HG03280 (cell line): ENCODE measurements at regions not wholly inside any gene's neighbourhood (a gene's known extent, or its start where the extent isn't known, plus 50 kb on each side); places are given as distances from the start of the nearest gene placed in this dataset.
"Not testable (repeated sequence)": the region's sequence is repeated elsewhere in the genome, so short reads cannot be mapped to it uniquely, and the experiment has no call there.

ENCODE experiments used
- ATAC-seq: cut with Tn5 transposase; IDR thresholded peaks from one replicate; pipeline ENCODE4 v1.9.1; 2021; ENCODE audit warnings: mild to moderate bottlenecking, moderate library complexity; ENCODE audit not compliant: unreplicated experiment

DNA sequence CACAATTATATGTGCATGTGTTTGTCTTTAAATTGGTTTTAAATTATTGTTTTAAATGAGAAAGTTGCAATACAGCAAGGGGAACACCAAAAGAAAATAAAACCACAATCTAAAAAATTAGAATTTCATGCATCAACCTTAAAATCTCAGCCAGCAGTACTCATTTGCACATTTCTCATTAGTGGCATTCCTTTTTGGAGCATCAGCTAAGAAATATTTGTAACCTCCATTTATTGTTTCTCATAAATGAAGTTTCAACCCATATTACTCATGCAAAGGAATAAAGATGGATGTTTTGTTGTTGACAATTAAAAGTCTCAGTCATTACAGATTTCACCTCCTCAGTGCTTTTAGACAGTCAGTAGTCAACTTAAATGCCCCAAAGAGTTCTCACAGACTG lies 160.1 kb downstream of the TBX15 start:
- ATAC-seq: no peak

DNA sequence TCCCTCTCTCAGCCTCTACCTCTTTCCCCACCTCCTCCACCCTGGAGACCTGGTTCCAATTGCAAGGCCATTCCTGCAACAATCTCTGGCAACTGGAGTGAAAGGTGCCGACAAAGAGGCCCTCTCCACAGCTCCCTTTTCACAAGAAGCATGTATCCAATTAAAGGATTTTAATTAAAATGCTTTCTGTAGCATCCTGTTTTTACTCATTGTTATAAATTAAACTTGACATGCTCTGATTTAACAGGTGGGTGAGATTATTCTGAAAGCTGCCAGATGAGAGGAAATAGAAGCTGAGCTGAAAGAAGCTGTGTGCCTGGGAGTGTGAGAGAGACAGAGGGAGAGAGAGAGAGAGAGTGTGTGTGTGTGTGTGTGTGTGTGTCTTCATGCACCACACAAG lies 160.5 kb downstream of the TBX15 start:
- no peak for ATAC-seq

- ATAC-seq: no peak
Observed at GRCh38 chr1:118827207-118827606, 160.9 kb downstream of the TBX15 start.

DNA sequence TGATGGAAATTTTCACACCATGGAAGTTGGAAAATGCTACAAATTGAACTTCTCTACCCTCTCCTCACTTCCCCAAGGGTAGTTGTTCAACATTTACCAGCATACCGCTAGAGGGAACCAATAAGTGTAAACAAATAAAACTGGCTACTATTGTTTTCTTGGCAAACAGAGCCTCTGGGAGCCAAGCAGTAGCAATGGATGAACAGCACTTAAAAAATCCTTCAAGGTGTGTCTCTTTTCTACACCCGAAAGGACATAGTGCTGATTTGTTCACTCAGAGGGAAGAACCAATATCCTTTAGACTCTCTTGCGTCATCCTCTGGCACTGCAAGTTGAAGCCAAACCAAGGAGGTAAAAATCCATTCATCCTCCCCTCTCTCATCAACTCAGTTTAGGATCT lies 161.5 kb downstream of the TBX15 start:
- ATAC-seq: no peak

DNA sequence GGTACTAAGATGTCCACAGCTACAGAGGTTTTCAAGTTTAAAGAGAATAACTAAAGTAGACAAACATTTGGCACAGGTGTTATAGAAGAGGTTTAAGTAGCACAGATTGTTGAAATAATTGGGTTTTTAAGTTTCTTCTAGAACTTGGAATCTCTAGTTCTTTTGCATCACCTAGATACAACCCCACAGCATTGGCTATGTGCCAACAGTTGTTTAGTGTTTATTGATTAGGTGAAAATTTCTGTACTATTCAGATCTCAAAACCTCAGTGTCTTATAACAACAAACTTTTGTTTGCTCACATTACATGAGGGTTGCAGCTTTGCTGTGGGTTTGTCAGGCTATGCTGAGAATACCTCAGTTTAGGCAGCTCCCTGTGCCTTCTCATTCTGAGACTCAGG lies 162.5 kb downstream of the TBX15 start:
- ATAC-seq: no peak

GRCh38 chr1:118821801-118822200 lies 166.3 kb downstream of the TBX15 start:
- ATAC-seq: no peak

DNA sequence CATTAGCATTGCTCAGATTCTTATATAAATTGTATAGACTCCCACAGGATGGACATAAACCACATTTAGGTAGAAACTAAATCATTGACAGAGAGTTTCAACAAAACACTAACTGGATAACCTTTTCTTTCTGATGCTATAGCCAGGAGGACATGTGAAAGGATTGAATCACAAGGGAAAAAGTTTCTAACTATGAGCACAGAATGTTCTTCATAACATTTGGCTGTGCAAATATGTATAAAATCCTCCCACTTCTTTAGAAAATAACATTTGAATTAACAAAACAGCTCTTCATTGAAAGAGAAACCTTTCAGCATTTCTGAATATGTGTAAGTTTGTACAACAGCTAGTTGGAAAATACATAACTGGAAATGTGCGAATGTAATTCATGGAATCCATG lies 167.3 kb downstream of the TBX15 start:
- ATAC-seq: no peak

GRCh38 chr1:118815909-118816308 lies 172.2 kb downstream of the TBX15 start:
- no peak for ATAC-seq

- no peak for ATAC-seq
Observed at GRCh38 chr1:118812555-118812954, 175.6 kb downstream of the TBX15 start.

DNA sequence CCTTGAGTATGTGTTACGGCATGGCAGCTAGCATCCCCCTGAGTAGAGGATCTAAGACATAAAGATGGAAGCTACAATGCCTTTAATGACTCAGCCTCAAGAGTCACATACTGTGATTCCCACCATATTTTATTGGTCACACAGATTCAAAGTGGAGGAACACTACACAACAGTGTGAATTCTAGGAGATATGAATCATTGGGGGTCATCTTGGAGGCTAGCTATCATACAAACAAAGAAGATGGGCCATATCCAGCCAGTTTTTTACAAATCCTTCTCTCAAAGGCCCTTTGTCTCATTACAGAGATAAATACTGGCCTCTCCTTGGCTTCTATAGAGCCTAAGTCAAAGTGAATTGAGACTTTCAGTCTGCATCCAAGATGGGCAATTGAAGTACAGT lies 177.0 kb downstream of the TBX15 start:
- no peak for ATAC-seq

GRCh38 chr1:118809586-118809985 lies 178.6 kb downstream of the TBX15 start:
- no peak for ATAC-seq

DNA sequence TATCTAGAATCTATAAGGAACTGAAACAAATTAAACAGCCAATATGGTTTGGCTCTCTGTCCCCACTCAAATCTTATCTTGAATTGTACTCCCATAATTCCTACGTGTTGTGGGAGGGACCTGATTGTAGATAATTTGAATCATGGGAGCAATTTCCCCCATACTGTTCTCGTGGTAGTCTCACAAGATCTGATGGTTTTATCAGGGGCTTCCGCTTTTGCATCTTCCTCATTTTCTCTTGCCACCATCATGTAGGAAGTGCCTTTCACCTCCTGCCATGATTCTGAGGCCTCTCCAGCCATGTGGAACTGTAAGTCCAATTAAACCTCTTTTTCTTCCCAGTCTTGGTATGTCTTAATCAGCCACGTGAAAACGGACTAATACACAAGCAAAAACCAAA lies 185.0 kb downstream of the TBX15 start:
- ATAC-seq: not testable (repeated sequence)

GRCh38 chr1:118791094-118791691 lies 196.9 kb downstream of the TBX15 start:
- no peak for ATAC-seq

GRCh38 chr1:118788463-118788862 lies 199.7 kb downstream of the TBX15 start:
- no peak for ATAC-seq

- no peak for ATAC-seq
Observed at GRCh38 chr1:118786454-118787155, 201.5 kb downstream of the TBX15 start.

DNA sequence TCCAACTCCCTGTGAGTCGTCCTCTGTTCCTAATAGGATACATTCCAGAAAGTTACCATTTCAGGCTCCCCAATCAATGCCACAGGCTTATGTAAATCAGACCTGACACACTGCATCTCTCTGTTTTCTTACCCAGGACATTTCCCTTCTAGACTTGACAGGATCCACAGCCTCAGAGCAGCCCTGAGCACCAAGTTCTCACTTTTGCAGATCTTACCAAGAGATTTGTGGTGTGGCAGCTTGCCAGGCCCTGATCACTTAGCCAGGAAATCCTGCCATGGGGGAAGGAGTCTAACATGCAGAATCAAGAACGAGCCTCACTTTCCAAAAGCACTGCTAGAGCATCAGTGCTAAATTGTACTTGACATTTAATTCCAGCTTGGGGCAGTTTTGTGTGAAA lies 202.9 kb downstream of the TBX15 start:
- no peak for ATAC-seq

GRCh38 chr1:118783095-118783758 lies 204.9 kb downstream of the TBX15 start:
- no peak for ATAC-seq

DNA sequence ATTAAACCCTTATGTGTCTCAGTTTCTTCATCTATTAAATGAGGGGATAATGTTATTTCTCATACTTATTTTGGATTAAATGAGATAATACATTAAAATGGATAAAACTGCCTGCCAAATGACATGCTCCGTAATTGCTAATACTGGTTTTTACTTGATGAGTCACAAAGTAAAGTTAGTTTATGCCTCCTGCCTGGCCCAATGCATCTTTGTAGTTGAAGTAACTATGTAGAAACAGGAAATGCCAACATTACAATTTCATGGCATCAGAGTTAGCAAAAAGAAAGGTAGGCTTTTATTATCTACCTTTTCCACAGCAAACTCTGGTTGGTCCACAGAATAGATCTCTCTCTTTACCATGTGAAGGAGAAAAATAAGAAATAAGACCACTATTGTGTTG lies 214.5 kb downstream of the TBX15 start:
- no peak for ATAC-seq

- ATAC-seq: no peak
Observed at GRCh38 chr1:118767971-118768370, 220.2 kb downstream of the TBX15 start.

DNA sequence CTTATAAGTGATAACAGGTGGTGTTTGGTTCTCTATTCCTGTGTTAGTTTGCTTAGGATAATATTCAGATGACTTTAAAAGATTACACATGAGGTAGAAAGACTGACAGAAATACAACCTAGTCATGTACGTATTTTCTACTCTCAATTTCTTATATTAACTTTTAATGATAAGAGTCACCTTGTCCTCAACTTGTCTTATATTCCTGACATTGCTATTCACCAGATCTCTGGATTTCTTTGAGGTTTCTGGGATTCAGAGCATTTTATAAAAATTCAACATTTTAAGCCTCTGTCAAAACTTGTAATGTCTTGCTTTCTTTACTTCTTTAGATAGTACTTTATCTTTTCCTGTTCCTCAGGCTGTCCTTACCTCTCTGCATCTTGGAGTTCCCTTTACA lies 234.2 kb downstream of the TBX15 start:
- no peak for ATAC-seq

- ATAC-seq: no peak
Observed at GRCh38 chr1:118751166-118751565, 237.0 kb downstream of the TBX15 start.

GRCh38 chr1:118744420-118744819 lies 243.7 kb downstream of the TBX15 start:
- no peak for ATAC-seq
